PFSK-1 (cell line): ENCODE measurements at regions not wholly inside any gene's neighbourhood (a gene's known extent, or its start where the extent isn't known, plus 50 kb on each side); places are given as distances from the start of the nearest gene placed in this dataset.

Source experiments
- POLR2AphosphoS5 ChIP-seq: IDR thresholded peaks from 2 replicates; pipeline ENCODE4 v1.6.1; 2012; ENCODE audit warnings: low read depth, mild to moderate bottlenecking, control low read depth, low read length, moderate library complexity
- REST ChIP-seq, 2 experiments: IDR thresholded peaks; 2 replicates each; pipeline versions ENCODE4 v1.6.1 to v1.8.0; 2011 to 2012; ENCODE audit warnings: low read depth in 2 of 2, low read length in 2 of 2, control low read depth in 1 of 2, inconsistent platforms in 1 of 2, mild to moderate bottlenecking in 1 of 2, moderate library complexity in 1 of 2; ENCODE audit not compliant: insufficient read depth in 1 of 2
- SIN3A ChIP-seq: IDR thresholded peaks from 2 replicates; pipeline ENCODE4 v1.6.1; 2012; ENCODE audit warnings: mild to moderate bottlenecking, low read length, moderate library complexity, borderline replicate concordance; ENCODE audit not compliant: insufficient read depth
- TAF1 ChIP-seq: IDR thresholded peaks from 2 replicates; pipeline ENCODE4 v1.6.1; 2012; ENCODE audit warnings: low read length, control low read depth, borderline replicate concordance; ENCODE audit not compliant: insufficient read depth

GRCh38 chr9:110029956-110030480, 177.9 kb downstream of the C9orf152 start:
- TF ChIP-seq REST (IDR thresholded peaks at IDR 0.05; ENCODE audit: insufficient read depth in 1 of 2, low read depth in 2 of 2, low read length in 2 of 2) (no peak), POLR2AphosphoS5 (no peak), TAF1 (no peak), SIN3A (no peak)
